ENCODE measurements at regions not wholly inside any gene's neighbourhood (a gene's known extent, or its start where the extent isn't known, plus 50 kb on each side); places are given as distances from the start of the nearest gene placed in this dataset.

GRCh38 chr1:59171788-59172187, 125.1 kb upstream of the FGGY start:
- no peak for DNase-seq (ENCODE audit: low spot score)

DNA sequence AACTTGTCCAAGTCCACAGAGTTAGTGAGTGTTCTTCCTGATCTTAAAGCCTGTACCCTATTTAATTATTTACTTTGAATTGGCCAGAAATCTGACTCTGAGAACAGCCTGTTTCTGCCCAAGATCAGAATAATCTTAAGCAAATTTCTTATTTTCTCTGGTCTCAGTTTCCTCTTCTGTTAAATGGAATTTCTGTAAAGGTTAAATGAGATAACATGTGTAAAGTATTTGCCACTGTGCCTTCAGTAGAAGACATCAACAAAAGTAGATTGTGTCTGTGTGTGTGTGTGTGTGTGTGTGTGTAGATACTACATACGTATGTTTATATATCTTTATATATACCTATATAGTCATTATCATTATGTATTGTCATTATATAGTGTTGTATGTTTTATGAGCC, 124.2 kb upstream of the FGGY start:
- DNase-seq (ENCODE audit: low spot score), result no peak

DNA sequence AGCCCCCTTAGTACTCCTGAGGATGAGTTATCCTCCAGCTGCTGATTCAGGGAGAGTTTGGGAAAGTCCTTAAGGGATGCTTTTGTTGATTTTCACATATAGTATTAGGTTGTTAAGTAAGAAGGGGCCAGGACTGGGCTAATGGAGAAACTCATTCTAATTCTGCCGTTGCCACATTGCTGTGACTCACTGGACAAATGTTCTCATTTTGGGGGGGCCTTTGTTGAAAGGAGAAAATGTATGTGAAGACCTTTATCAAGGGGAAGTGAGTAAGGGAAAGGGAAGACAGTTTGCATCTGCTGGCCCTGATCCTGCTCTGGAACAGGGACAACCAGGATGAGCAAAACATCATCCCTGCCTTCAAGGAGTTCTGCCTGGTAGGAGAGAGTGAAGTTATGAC, 123.2 kb upstream of the FGGY start:
- no peak for DNase-seq (ENCODE audit: low spot score)

GRCh38 chr1:59176471-59176870, 120.4 kb upstream of the FGGY start:
- no peak for DNase-seq (ENCODE audit: low spot score)

DNA sequence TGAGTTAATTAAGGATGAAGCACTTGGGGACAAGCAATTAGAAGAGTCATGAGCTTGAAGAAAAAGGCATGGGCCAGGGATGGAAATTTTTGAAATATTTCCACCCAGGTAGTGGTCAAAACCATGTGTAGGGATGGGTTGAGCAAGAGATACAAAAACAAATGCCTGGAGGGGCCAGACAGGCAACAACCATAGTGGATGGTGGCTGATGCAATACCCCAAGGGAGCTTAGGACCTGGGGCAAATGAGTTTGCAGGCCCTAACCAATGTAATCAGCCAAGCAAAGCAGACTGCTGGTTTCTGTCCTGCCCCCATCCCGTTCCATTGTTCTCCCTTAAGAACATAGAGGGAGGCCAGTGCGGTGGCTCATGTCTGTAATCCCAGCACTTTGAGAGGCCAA, 119.1 kb upstream of the FGGY start:
- DNase-seq (ENCODE audit: low spot score), result no peak

DNA sequence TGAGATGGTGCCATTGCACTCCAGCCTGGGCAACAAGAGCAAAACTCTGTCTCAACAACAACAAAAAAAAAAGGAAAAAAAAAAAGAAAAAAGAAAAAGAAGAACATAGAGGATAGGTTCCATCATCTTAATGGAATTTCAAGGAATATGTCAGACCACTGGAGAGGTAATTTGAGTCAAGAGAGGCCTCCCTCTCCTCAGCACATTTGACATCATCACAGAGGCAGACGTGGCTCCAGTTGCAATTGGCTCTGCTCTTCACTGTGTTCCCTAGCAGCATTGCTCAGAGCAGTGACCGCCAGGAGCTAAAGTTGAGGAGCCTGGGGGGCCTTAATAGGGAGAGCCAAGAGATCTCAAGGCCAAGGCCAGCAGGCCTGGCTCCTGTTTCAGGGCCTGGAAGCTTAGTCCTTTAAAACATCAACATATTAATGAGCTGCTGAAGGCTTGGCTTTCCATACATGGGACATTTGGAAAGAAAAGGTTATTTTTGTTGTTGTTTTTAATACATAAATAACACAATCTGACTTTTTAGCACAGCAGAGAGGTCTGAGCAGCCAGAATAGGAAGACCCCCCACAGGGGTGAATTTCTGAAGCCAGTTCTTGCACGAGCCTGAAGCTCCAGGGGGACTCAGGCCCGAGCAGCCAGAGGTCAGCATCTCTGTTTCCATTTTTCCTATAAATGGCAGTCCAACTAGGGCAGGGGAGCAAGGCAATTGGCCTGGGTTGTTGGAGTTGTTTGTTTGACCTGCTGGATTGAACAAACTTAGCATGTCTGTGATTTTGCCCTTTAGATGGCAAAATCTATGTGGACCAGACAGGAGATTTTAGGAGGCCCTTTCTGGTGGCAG, 118.3 kb upstream of the FGGY start:
- DNase-seq (ENCODE audit: low spot score), result peak; percentile 47

DNA sequence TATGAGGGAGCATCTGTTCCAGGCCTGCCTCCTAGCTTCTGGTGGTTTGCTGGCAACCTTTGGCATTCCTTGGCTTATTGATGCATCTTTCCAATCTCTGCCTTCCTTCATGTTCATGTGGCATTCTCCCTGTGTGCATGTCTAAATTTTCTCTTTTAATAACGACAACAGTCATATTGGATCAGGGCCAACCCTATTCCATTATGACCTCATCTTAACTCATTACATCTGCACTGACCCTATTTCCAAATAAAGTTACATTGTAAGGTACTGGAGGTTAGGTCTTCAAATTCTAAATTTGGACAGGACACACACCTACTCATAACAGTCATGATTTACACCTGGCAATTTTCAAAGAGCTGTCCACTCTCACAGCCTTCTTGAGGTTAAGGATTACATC, 117.2 kb upstream of the FGGY start:
- DNase-seq (ENCODE audit: low spot score), result no peak

GRCh38 chr1:59180735-59181134, 116.2 kb upstream of the FGGY start:
- no peak for DNase-seq (ENCODE audit: low spot score)

- DNase-seq (ENCODE audit: low spot score), result no peak
Observed at GRCh38 chr1:59183749-59184317, 113.1 kb upstream of the FGGY start.

DNA sequence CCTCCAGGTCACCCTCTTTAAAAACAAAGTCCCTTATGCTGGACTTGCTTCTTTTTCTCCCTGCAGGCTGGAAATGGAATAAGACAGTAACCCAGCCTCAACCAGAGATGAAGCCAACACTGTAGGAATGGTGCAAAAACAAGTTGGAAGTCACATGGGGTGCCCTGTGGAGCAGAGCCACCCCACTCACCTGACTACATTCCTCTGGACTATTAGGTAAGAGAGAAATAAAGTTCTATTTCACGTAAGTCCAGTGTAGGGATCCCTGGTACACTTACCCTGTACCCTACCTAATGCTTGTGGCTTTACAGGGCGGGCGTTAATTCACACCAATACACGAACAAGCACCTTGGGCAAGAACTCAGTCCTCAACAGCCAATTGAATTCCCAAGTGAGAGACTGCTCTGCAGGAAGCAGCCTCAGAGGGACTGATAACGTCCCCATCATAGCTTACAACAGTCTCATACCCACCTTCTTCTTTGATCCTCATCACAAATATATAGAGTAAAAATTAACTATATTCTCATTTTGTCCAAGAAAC, 112.5 kb upstream of the FGGY start:
- DNase-seq (ENCODE audit: low spot score), result no peak

- no peak for DNase-seq (ENCODE audit: low spot score)
Observed at GRCh38 chr1:59185163-59185860, 111.6 kb upstream of the FGGY start.

GRCh38 chr1:59186656-59187055, 110.2 kb upstream of the FGGY start:
- no peak for DNase-seq (ENCODE audit: low spot score)

- DNase-seq (ENCODE audit: low spot score), result no peak
Observed at GRCh38 chr1:59188413-59189213, 108.3 kb upstream of the FGGY start.

- DNase-seq (ENCODE audit: low spot score), result no peak
Observed at GRCh38 chr1:59193443-59194093, 103.3 kb upstream of the FGGY start.

DNA sequence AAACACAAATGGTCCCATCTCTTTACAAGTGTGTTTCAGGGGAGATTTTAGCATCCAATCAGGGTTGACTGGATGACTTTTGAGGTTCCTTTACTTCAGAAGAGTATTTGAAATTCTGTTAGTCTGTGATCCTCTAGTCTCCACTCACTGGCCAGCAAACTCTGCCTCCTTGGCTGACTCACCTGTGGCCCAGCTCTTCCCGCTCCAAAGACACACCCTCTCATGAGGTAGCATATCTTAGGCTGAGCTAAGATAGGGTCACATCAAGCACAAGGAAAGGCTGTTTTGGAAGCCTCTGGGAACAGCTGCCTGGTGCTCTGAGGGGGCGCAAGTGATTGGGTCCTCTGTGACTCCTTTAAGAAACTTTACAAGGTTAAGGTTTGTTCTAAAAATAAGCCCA, 102.3 kb upstream of the FGGY start:
- DNase-seq (ENCODE audit: low spot score), result no peak

DNA sequence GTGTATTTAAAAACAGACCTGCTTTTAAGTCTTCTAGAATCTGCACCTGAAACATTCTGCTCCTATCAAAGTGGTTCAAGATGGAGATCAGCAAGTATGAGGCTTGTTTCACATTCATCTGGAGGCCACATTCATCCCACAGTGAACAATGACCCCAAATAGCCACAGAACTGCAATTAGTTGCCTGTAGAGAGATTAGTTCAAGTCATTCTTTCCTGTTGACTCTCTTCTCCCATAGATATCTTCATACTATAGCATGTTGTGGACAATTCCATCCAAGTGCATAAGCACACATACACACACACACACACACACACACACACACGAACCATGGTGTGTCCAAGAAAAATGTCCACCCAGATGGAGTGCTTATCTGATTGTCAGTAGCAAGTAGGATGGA, 101.7 kb upstream of the FGGY start:
- DNase-seq (ENCODE audit: low spot score), result no peak

DNA sequence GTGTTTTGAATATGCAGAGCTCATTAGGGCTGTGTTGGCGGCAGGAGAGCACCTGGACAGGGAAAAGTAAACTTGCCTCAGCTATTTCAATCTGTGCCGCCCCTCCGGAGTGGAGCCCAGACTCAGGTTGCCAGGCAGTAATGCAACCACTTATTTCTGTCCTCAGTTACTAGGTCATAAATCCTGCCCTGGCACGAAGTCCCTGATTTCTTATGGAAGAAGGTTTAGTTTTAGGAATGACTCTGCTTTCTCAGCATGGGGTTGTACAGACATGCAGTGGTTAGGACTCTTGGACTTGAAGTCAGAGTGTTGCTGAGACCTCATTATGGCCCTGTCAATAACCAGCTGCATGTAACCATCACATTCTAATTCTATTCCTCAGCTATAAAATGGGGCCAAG, 98.3 kb upstream of the FGGY start:
- no peak for DNase-seq (ENCODE audit: low spot score)

DNA sequence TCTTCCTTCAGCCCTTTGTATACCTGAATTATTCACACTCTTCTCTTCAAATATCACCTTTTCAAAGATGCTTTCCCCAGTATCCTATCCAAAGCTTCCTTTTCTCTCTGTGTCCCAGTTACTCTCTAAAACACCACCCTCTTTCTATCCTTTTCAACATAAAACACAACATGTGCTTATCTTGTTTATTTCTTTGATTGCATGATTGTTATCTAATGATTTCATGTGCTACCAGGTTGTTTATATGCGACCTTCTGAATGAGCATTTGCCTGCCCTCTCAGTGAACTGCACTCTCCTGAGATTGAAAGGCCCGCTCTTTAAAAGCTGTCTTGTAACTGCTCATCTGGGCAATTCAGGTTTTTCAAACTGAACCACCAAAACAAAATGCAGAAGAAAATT, 97.7 kb upstream of the FGGY start:
- DNase-seq (ENCODE audit: low spot score), result no peak

- no peak for DNase-seq (ENCODE audit: low spot score)
Observed at GRCh38 chr1:59199719-59200376, 97.0 kb upstream of the FGGY start.

DNA sequence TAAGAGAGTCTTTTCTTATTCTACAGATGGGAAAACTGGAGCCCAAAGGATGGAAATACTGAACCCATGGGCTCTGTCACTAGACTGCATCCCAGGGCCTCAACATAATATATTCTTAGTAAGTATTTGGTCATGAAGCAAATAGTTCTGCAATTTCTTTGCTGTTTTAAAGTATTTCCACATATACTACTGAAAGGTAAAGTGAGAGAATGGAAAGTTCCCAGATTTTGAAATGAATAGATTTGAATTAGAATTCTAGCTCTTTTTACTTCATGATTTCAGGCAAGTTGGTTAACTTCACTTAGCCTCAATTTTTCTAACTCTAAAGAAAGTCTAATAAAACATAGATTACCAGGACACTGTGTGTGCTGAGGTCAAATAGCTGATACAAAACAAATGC, 95.6 kb upstream of the FGGY start:
- DNase-seq (ENCODE audit: low spot score), result no peak

- DNase-seq (ENCODE audit: low spot score), result no peak
Observed at GRCh38 chr1:59202455-59202854, 94.4 kb upstream of the FGGY start.

Data from mucosa of gallbladder (tissue), 1 donor.